Memory B cell (primary cell): ENCODE measurements at regions not wholly inside any gene's neighbourhood (a gene's known extent, or its start where the extent isn't known, plus 50 kb on each side); places are given as distances from the start of the nearest gene placed in this dataset.

Experiments used
- ATAC-seq: fragments of 150-1000 bp; cut with Tn5 transposase; 2 replicates; pipeline ENCODE4 v1.10.0; 2021; ENCODE audit warnings: low read depth, mild to moderate bottlenecking, moderate library complexity
- DNase-seq, 2 donors: peaks; one replicate each; pipeline ENCODE4 v3.0.0; 2022; ENCODE audit warnings: low spot score in 2 of 2
- H3K27ac Mint-ChIP-seq: one replicate; pipeline ENCODE4 v1.8.0; 2022; ENCODE audit warnings: mild to moderate bottlenecking, moderate library complexity, mixed read lengths
- H3K27me3 Mint-ChIP-seq: one replicate; pipeline ENCODE4 v1.8.0; 2022; ENCODE audit warnings: mixed read lengths
- H3K36me3 Mint-ChIP-seq: one replicate; pipeline ENCODE4 v1.8.0; 2022; ENCODE audit warnings: mild to moderate bottlenecking, mixed read lengths
- H3K4me1 Mint-ChIP-seq: one replicate; pipeline ENCODE4 v1.8.0; 2022; ENCODE audit warnings: mixed read lengths
- H3K4me3 Mint-ChIP-seq: one replicate; pipeline ENCODE4 v1.8.0; 2022; ENCODE audit warnings: mild to moderate bottlenecking, moderate library complexity, mixed read lengths
- H3K9me3 Mint-ChIP-seq: one replicate; pipeline ENCODE4 v1.8.0; 2022; ENCODE audit warnings: mixed read lengths

GRCh38 chr7:11895337-11895736 lies 63.3 kb upstream of the THSD7A start:
- H3K36me3 Mint-ChIP-seq, result no peaks in the 10 kb centered on the region
- H3K4me1 Mint-ChIP-seq, result no peaks in the 10 kb centered on the region
- ATAC-seq (no peak), DNase-seq (no peak)
- H3K9me3 Mint-ChIP-seq, result no peaks in the 10 kb centered on the region
- H3K27ac Mint-ChIP-seq, result no peak overlapping the region
- no peaks in the 10 kb centered on the region for H3K27me3 Mint-ChIP-seq
- no peak overlapping the region for H3K4me3 Mint-ChIP-seq

- no peaks in the 10 kb centered on the region for H3K36me3 Mint-ChIP-seq
- H3K9me3 Mint-ChIP-seq, result no peaks in the 10 kb centered on the region
- H3K27me3 Mint-ChIP-seq, result no peaks in the 10 kb centered on the region
- H3K4me3 Mint-ChIP-seq, result no peak overlapping the region
- H3K4me1 Mint-ChIP-seq, result no peaks in the 10 kb centered on the region
- no peak for DNase-seq
- H3K27ac Mint-ChIP-seq, result no peak overlapping the region
- ATAC-seq, result no peak
These were observed 64.7 kb upstream of the THSD7A start for GRCh38 chr7:11896663-11897062.

- no peak overlapping the region for H3K4me3 Mint-ChIP-seq
- no peaks in the 10 kb centered on the region for H3K27me3 Mint-ChIP-seq
- H3K4me1 Mint-ChIP-seq, result no peaks in the 10 kb centered on the region
- no peaks in the 10 kb centered on the region for H3K36me3 Mint-ChIP-seq
- no peaks in the 10 kb centered on the region for H3K9me3 Mint-ChIP-seq
- ATAC-seq (no peak), DNase-seq (no peak)
- no peak overlapping the region for H3K27ac Mint-ChIP-seq
These were observed 67.2 kb upstream of the THSD7A start for GRCh38 chr7:11899247-11899646.

- Mint-ChIP-seq H3K9me3 (no peaks in the 10 kb centered on the region), H3K4me3 (no peak overlapping the region), H3K36me3 (no peaks in the 10 kb centered on the region), H3K27ac (no peak overlapping the region), H3K27me3 (no peaks in the 10 kb centered on the region), H3K4me1 (no peaks in the 10 kb centered on the region)
- DNase-seq (no peak), ATAC-seq (no peak)
These were observed 78.3 kb upstream of the THSD7A start for GRCh38 chr7:11910253-11910652.

GRCh38 chr7:11911900-11912299 lies 79.9 kb upstream of the THSD7A start:
- Mint-ChIP-seq H3K4me1 (no peaks in the 10 kb centered on the region), H3K36me3 (no peaks in the 10 kb centered on the region), H3K27me3 (no peaks in the 10 kb centered on the region), H3K27ac (no peak overlapping the region), H3K9me3 (no peaks in the 10 kb centered on the region), H3K4me3 (no peak overlapping the region)
- no peak for ATAC-seq
- DNase-seq, result no peak

GRCh38 chr7:11914645-11915044 lies 82.6 kb upstream of the THSD7A start:
- no peak for DNase-seq
- no peaks in the 10 kb centered on the region for H3K27me3 Mint-ChIP-seq

GRCh38 chr7:11923376-11923930 lies 91.5 kb upstream of the THSD7A start:
- H3K27ac Mint-ChIP-seq, result no peak overlapping the region
- no peaks in the 10 kb centered on the region for H3K36me3 Mint-ChIP-seq
- ATAC-seq (no peak), DNase-seq (no peak)
- H3K4me1 Mint-ChIP-seq, result no peaks in the 10 kb centered on the region
- no peaks in the 10 kb centered on the region for H3K27me3 Mint-ChIP-seq
- H3K9me3 Mint-ChIP-seq, result peaks cover 3% of the 10 kb centered on the region
- no peak overlapping the region for H3K4me3 Mint-ChIP-seq

More at GRCh38 chr7:11914645-11915044, 82.6 kb upstream of the THSD7A start:
- ATAC-seq, result no peak
- Mint-ChIP-seq H3K27ac (no peak overlapping the region), H3K4me1 (no peaks in the 10 kb centered on the region), H3K4me3 (no peak overlapping the region), H3K9me3 (no peaks in the 10 kb centered on the region), H3K36me3 (no peaks in the 10 kb centered on the region)

GRCh38 chr7:11931307-11931706 lies 99.3 kb upstream of the THSD7A start:
- peaks cover 2% of the 10 kb centered on the region for H3K9me3 Mint-ChIP-seq
- ATAC-seq (no peak), DNase-seq (no peak)
- no peak overlapping the region for H3K4me3 Mint-ChIP-seq
- no peak overlapping the region for H3K27ac Mint-ChIP-seq
- no peaks in the 10 kb centered on the region for H3K4me1 Mint-ChIP-seq
- H3K36me3 Mint-ChIP-seq, result no peaks in the 10 kb centered on the region
- H3K27me3 Mint-ChIP-seq, result no peaks in the 10 kb centered on the region

- DNase-seq (no peak), ATAC-seq (no peak)
- Mint-ChIP-seq H3K36me3 (no peaks in the 10 kb centered on the region), H3K4me1 (no peaks in the 10 kb centered on the region), H3K9me3 (peaks cover 2% of the 10 kb centered on the region), H3K27me3 (no peaks in the 10 kb centered on the region), H3K4me3 (no peak overlapping the region), H3K27ac (no peak overlapping the region)
These were observed 102.8 kb upstream of the THSD7A start for GRCh38 chr7:11934796-11935195.

- no peak overlapping the region for H3K4me3 Mint-ChIP-seq
- no peaks in the 10 kb centered on the region for H3K36me3 Mint-ChIP-seq
- no peaks in the 10 kb centered on the region for H3K27me3 Mint-ChIP-seq
- H3K27ac Mint-ChIP-seq, result no peak overlapping the region
- peaks cover 2% of the 10 kb centered on the region for H3K9me3 Mint-ChIP-seq
- ATAC-seq (no peak), DNase-seq (no peak)
- no peaks in the 10 kb centered on the region for H3K4me1 Mint-ChIP-seq
These were observed 103.9 kb upstream of the THSD7A start for GRCh38 chr7:11935905-11936304.

GRCh38 chr7:11946794-11947193 lies 114.8 kb upstream of the THSD7A start:
- ATAC-seq, result no peak
- Mint-ChIP-seq H3K4me3 (no peak overlapping the region), H3K27ac (no peak overlapping the region)

GRCh38 chr7:11950281-11950680 lies 118.3 kb upstream of the THSD7A start:
- Mint-ChIP-seq H3K4me1 (no peaks in the 10 kb centered on the region), H3K9me3 (peaks cover 5% of the 10 kb centered on the region), H3K27ac (no peak overlapping the region), H3K36me3 (no peaks in the 10 kb centered on the region), H3K4me3 (no peak overlapping the region), H3K27me3 (peaks cover 2% of the 10 kb centered on the region)
- ATAC-seq (no peak), DNase-seq (no peak)

More at GRCh38 chr7:11946794-11947193, 114.8 kb upstream of the THSD7A start:
- DNase-seq, result no peak
- Mint-ChIP-seq H3K27me3 (peaks cover 2% of the 10 kb centered on the region), H3K36me3 (no peaks in the 10 kb centered on the region), H3K9me3 (peaks cover 9% of the 10 kb centered on the region), H3K4me1 (no peaks in the 10 kb centered on the region)

- H3K27me3 Mint-ChIP-seq, result peaks cover 2% of the 10 kb centered on the region
- H3K9me3 Mint-ChIP-seq, result peaks cover 5% of the 10 kb centered on the region
- H3K4me1 Mint-ChIP-seq, result no peaks in the 10 kb centered on the region
- no peak overlapping the region for H3K4me3 Mint-ChIP-seq
- DNase-seq (no peak), ATAC-seq (no peak)
- no peaks in the 10 kb centered on the region for H3K36me3 Mint-ChIP-seq
- H3K27ac Mint-ChIP-seq, result no peak overlapping the region
These were observed 118.9 kb upstream of the THSD7A start for GRCh38 chr7:11950942-11951341.

- no peaks in the 10 kb centered on the region for H3K36me3 Mint-ChIP-seq
- no peak overlapping the region for H3K27ac Mint-ChIP-seq
- H3K4me1 Mint-ChIP-seq, result no peaks in the 10 kb centered on the region
- H3K9me3 Mint-ChIP-seq, result no peaks in the 10 kb centered on the region
- peaks cover 2% of the 10 kb centered on the region for H3K27me3 Mint-ChIP-seq
- DNase-seq, result no peak
- H3K4me3 Mint-ChIP-seq, result no peak overlapping the region
- ATAC-seq, result no peak
These were observed 119.9 kb upstream of the THSD7A start for GRCh38 chr7:11951909-11952308.

GRCh38 chr7:11952972-11953371 lies 121.0 kb upstream of the THSD7A start:
- no peaks in the 10 kb centered on the region for H3K4me1 Mint-ChIP-seq
- H3K27ac Mint-ChIP-seq, result no peak overlapping the region
- peaks cover 2% of the 10 kb centered on the region for H3K27me3 Mint-ChIP-seq
- ATAC-seq, result no peak
- H3K36me3 Mint-ChIP-seq, result no peaks in the 10 kb centered on the region
- no peak for DNase-seq
- no peak overlapping the region for H3K4me3 Mint-ChIP-seq
- H3K9me3 Mint-ChIP-seq, result no peaks in the 10 kb centered on the region
